NCI-H69 (cell line): ENCODE measurements at regions not wholly inside any gene's neighbourhood (a gene's known extent, or its start where the extent isn't known, plus 50 kb on each side); places are given as distances from the start of the nearest gene placed in this dataset.

Experiments used
- DNase-seq: peaks from one replicate; lab custom pipeline; 2025; lab: John Stamatoyannopoulos, UW

DNA sequence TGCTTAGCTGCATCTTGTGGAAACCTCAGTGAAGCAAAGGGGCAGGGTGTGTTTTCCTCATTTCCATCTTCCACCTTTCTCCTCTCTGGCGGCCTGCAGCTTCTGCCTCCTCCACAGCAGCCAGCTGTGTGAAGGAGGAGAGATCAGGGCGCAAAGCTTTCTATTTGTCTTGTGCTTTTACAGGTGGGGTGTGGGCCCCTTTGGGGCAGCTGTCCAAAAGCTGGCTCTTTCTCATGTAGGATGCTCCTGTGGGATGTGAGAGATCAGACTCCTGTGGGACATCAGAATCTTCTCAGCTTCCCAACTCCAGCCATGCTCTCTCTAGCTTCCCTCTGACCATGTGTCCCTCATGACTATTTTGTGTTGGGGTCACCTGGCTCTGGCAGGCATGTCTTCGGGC lies 227.1 kb downstream of the MID1 start:
- DNase-seq: no peak

GRCh38 chrX:10393899-10394298 lies 226.5 kb downstream of the MID1 start:
- no peak for DNase-seq

DNA sequence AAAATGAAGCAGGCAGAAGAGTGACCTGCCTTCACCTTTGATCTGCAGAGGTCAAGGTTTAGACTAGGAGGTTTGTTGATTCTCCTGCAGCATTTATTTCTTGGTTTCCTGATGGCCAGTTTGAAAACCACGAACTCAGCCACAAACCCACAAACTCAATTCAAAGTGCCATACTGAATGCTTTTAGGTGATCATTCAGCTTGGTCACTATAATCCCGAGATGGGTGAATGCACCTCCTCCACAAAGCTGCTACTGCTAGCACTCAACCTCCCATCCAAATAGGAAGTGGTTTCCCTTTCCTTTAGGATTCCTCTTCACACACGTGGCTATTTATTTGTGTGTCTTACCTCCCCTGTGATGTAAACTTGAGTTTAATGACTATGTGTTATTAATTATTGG lies 225.2 kb downstream of the MID1 start:
- no peak for DNase-seq
